GM21825 (cell line): ENCODE measurements at regions not wholly inside any gene's neighbourhood (a gene's known extent, or its start where the extent isn't known, plus 50 kb on each side); places are given as distances from the start of the nearest gene placed in this dataset.
"Not testable (repeated sequence)": the region's sequence is repeated elsewhere in the genome, so short reads cannot be mapped to it uniquely, and the experiment has no call there.

Source experiments
- ATAC-seq: cut with Tn5 transposase; IDR thresholded peaks from one replicate; pipeline ENCODE4 v1.9.1; 2021; ENCODE audit warnings: mild to moderate bottlenecking, moderate library complexity; ENCODE audit not compliant: unreplicated experiment

- no peak for ATAC-seq
Observed at GRCh38 chr13:63455938-63456337, 2040.3 kb upstream of the PCDH20 start.

GRCh38 chr13:63449550-63449949 lies 2033.9 kb upstream of the PCDH20 start:
- ATAC-seq = no peak

GRCh38 chr13:63448692-63449091 lies 2033.0 kb upstream of the PCDH20 start:
- ATAC-seq = no peak

- ATAC-seq = no peak
Observed at GRCh38 chr13:63446329-63446728, 2030.7 kb upstream of the PCDH20 start.

- not testable (repeated sequence) for ATAC-seq
Observed at GRCh38 chr13:63444225-63444624, 2028.6 kb upstream of the PCDH20 start.

GRCh38 chr13:63438951-63439350 lies 2023.3 kb upstream of the PCDH20 start:
- ATAC-seq = no peak

- no peak for ATAC-seq
Observed at GRCh38 chr13:63436325-63436668, 2020.6 kb upstream of the PCDH20 start.

- ATAC-seq = no peak
Observed at GRCh38 chr13:63435667-63436324, 2020.1 kb upstream of the PCDH20 start.

GRCh38 chr13:63433546-63434150 lies 2018.0 kb upstream of the PCDH20 start:
- ATAC-seq = no peak

GRCh38 chr13:63427170-63427569 lies 2011.5 kb upstream of the PCDH20 start:
- no peak for ATAC-seq

GRCh38 chr13:63425131-63425530 lies 2009.5 kb upstream of the PCDH20 start:
- ATAC-seq = no peak

- ATAC-seq = no peak
Observed at GRCh38 chr13:63421123-63421522, 2005.5 kb upstream of the PCDH20 start.

GRCh38 chr13:63420685-63421084 lies 2005.0 kb upstream of the PCDH20 start:
- ATAC-seq = no peak

GRCh38 chr13:63414247-63414646 lies 1998.6 kb upstream of the PCDH20 start:
- no peak for ATAC-seq

GRCh38 chr13:63409791-63410351 lies 1994.2 kb upstream of the PCDH20 start:
- no peak for ATAC-seq

GRCh38 chr13:63408331-63409189 lies 1992.9 kb upstream of the PCDH20 start:
- ATAC-seq = no peak

- ATAC-seq = no peak
Observed at GRCh38 chr13:63403733-63404132, 1988.1 kb upstream of the PCDH20 start.

GRCh38 chr13:63396746-63397145 lies 1981.1 kb upstream of the PCDH20 start:
- no peak for ATAC-seq

- ATAC-seq = no peak
Observed at GRCh38 chr13:63393112-63393511, 1977.5 kb upstream of the PCDH20 start.

GRCh38 chr13:63389756-63390155 lies 1974.1 kb upstream of the PCDH20 start:
- no peak for ATAC-seq

- no peak for ATAC-seq
Observed at GRCh38 chr13:63381078-63381859, 1965.6 kb upstream of the PCDH20 start.
